Hepatocyte (in vitro differentiated cells): ENCODE measurements at regions not wholly inside any gene's neighbourhood (a gene's known extent, or its start where the extent isn't known, plus 50 kb on each side); places are given as distances from the start of the nearest gene placed in this dataset.

Experiments used
- DNase-seq: peaks from one replicate; pipeline ENCODE4 v3.0.0-alpha.2; 2016; ENCODE audit warnings: low spot score
- H2AFZ ChIP-seq: fragments of 200-600 bp; sonication (generic); 2 replicates; pipeline ENCODE4 v1.6.0; 2016; ENCODE audit warnings: antibody characterized with exemption, mild to moderate bottlenecking
- H3K27ac ChIP-seq: fragments of 200-600 bp; sonication (generic); 2 replicates; pipeline ENCODE4 v1.5.1; 2016; ENCODE audit warnings: mild to moderate bottlenecking
- H3K27me3 ChIP-seq: fragments of 200-600 bp; sonication (generic); 2 replicates; pipeline ENCODE4 v1.6.1; 2016
- H3K36me3 ChIP-seq: fragments of 200-600 bp; sonication (generic); replicated peaks from 2 replicates; pipeline ENCODE4 v1.5.1; 2016; ENCODE audit warnings: low read depth; ENCODE audit not compliant: insufficient read depth
- H3K4me1 ChIP-seq: fragments of 200-600 bp; sonication (generic); 2 replicates; pipeline ENCODE4 v1.5.1; 2016; ENCODE audit warnings: mild to moderate bottlenecking, moderate library complexity; ENCODE audit not compliant: insufficient read depth
- H3K4me2 ChIP-seq: fragments of 200-600 bp; sonication (generic); 2 replicates; pipeline ENCODE4 v1.6.0; 2016
- H3K4me3 ChIP-seq: fragments of 200-600 bp; sonication (generic); 2 replicates; pipeline ENCODE4 v1.5.1; 2016; ENCODE audit warnings: mild to moderate bottlenecking
- H3K79me2 ChIP-seq: fragments of 200-600 bp; sonication (generic); 2 replicates; pipeline ENCODE4 v1.6.0; 2017; ENCODE audit warnings: mild to moderate bottlenecking
- H3K9me2 ChIP-seq: fragments of 200-600 bp; sonication (generic); replicated peaks from 2 replicates; pipeline ENCODE4 v1.6.0; 2017; ENCODE audit warnings: mild to moderate bottlenecking; ENCODE audit not compliant: insufficient read depth
- H3K9me3 ChIP-seq: fragments of 200-600 bp; sonication (generic); 2 replicates; pipeline ENCODE4 v1.5.1; 2016; ENCODE audit warnings: low read depth, mild to moderate bottlenecking
- H4K20me1 ChIP-seq: fragments of 200-600 bp; sonication (generic); 2 replicates; pipeline ENCODE4 v1.6.0; 2016; ENCODE audit warnings: mild to moderate bottlenecking; ENCODE audit not compliant: insufficient read depth, poor library complexity, severe bottlenecking
- EZH2 ChIP-seq: fragments of 200-600 bp; sonication (generic); IDR thresholded peaks from 2 replicates; pipeline ENCODE4 v1.6.1; 2016; ENCODE audit warnings: antibody characterized with exemption, mild to moderate bottlenecking, borderline replicate concordance
- EZH2phosphoT487 ChIP-seq: fragments of 200-600 bp; sonication (generic); IDR thresholded peaks from one replicate; pipeline ENCODE4 v1.6.1; 2018; ENCODE audit warnings: antibody characterized with exemption, mild to moderate bottlenecking, low read depth, moderate library complexity; ENCODE audit not compliant: unreplicated experiment, severe bottlenecking
- WGBS: methylation state at CpG from one replicate; pipeline ENCODE4 v1.1.6; 2016; ENCODE audit warnings: low lambda C conversion rate; ENCODE audit errors: missing lambda C conversion rate; 5-methylcytosine and 5-hydroxymethylcytosine counted together
- TF ChIP-seq, protein P1 (sequence below): fragments of 200-600 bp; sonication (generic); IDR thresholded peaks from 2 replicates; pipeline ENCODE4 v1.5.1; 2016; ENCODE audit warnings: antibody characterized with exemption, mild to moderate bottlenecking; ENCODE audit not compliant: poor library complexity

DNA sequence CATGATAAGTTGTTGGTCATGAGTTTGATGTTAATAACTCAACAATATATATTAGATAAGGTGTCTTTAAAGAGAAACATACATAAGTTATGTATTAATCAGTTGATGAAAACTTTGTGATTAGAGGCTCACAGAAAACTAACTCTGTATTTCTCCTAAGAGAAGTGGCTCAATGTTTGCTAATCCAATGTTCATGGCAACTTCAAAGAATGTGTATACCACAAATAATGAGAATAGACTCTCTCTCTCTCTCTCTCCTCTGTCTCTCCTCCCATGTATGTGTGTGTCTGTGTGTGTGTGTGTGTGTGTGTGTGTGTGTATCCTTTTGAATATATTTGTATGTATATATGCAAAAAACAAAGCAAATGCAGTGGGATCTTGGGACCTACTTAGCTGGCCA lies 1304.9 kb downstream of the MRPL39 start:
- no peaks in the 10 kb centered on the region for H3K79me2 ChIP-seq
- no peaks in the 10 kb centered on the region for H3K36me3 ChIP-seq
- H3K9me3 ChIP-seq = no peaks in the 10 kb centered on the region
- H4K20me1 ChIP-seq = no peaks in the 10 kb centered on the region
- no peaks in the 10 kb centered on the region for H3K9me2 ChIP-seq
- H2AFZ ChIP-seq = no peak overlapping the region
- DNase-seq = no peak
- H3K4me2 ChIP-seq = no peak overlapping the region
- H3K4me1 ChIP-seq = no peaks in the 10 kb centered on the region
- no peak overlapping the region for H3K4me3 ChIP-seq
- H3K27ac ChIP-seq = no peak overlapping the region
- no peak for TF ChIP-seq EZH2phosphoT487
- no peak for TF ChIP-seq EZH2
- TF ChIP-seq, protein P1, sequence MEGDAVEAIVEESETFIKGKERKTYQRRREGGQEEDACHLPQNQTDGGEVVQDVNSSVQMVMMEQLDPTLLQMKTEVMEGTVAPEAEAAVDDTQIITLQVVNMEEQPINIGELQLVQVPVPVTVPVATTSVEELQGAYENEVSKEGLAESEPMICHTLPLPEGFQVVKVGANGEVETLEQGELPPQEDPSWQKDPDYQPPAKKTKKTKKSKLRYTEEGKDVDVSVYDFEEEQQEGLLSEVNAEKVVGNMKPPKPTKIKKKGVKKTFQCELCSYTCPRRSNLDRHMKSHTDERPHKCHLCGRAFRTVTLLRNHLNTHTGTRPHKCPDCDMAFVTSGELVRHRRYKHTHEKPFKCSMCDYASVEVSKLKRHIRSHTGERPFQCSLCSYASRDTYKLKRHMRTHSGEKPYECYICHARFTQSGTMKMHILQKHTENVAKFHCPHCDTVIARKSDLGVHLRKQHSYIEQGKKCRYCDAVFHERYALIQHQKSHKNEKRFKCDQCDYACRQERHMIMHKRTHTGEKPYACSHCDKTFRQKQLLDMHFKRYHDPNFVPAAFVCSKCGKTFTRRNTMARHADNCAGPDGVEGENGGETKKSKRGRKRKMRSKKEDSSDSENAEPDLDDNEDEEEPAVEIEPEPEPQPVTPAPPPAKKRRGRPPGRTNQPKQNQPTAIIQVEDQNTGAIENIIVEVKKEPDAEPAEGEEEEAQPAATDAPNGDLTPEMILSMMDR = no peak
- H3K27me3 ChIP-seq = no peaks in the 10 kb centered on the region

- H3K9me3 ChIP-seq = no peaks in the 10 kb centered on the region
- H3K4me1 ChIP-seq = no peaks in the 10 kb centered on the region
- H3K9me2 ChIP-seq = no peaks in the 10 kb centered on the region
- H3K36me3 ChIP-seq = no peaks in the 10 kb centered on the region
- H4K20me1 ChIP-seq = no peaks in the 10 kb centered on the region
- no peak for TF ChIP-seq EZH2phosphoT487
- TF ChIP-seq EZH2 = no peak
- TF ChIP-seq, protein P1 = no peak
- no peak overlapping the region for H3K4me3 ChIP-seq
- no peaks in the 10 kb centered on the region for H3K79me2 ChIP-seq
- no peak overlapping the region for H3K27ac ChIP-seq
- WGBS = 90% methylated on average over 1 of the region's 1 CpG
- no peak overlapping the region for H2AFZ ChIP-seq
- H3K27me3 ChIP-seq = no peaks in the 10 kb centered on the region
- H3K4me2 ChIP-seq = no peak overlapping the region
- no peak for DNase-seq
These were observed 1309.2 kb downstream of the MRPL39 start for GRCh38 chr21:24298040-24298439.

- Histone ChIP-seq H3K4me3 (no peak overlapping the region), H3K9me3 (no peaks in the 10 kb centered on the region), H3K27ac (no peak overlapping the region), H3K79me2 (no peaks in the 10 kb centered on the region), H3K9me2 (no peaks in the 10 kb centered on the region), H3K4me2 (no peak overlapping the region), H3K27me3 (no peaks in the 10 kb centered on the region), H4K20me1 (no peaks in the 10 kb centered on the region), H3K36me3 (no peaks in the 10 kb centered on the region), H2AFZ (no peak overlapping the region), H3K4me1 (no peaks in the 10 kb centered on the region)
- no peak for TF ChIP-seq EZH2
- no peak for TF ChIP-seq EZH2phosphoT487
- TF ChIP-seq, protein P1 = no peak
- 34% methylated on average over 2 of the region's 2 CpGs for WGBS
- DNase-seq = no peak
These were observed 1313.1 kb downstream of the MRPL39 start for GRCh38 chr21:24294171-24294570.

DNA sequence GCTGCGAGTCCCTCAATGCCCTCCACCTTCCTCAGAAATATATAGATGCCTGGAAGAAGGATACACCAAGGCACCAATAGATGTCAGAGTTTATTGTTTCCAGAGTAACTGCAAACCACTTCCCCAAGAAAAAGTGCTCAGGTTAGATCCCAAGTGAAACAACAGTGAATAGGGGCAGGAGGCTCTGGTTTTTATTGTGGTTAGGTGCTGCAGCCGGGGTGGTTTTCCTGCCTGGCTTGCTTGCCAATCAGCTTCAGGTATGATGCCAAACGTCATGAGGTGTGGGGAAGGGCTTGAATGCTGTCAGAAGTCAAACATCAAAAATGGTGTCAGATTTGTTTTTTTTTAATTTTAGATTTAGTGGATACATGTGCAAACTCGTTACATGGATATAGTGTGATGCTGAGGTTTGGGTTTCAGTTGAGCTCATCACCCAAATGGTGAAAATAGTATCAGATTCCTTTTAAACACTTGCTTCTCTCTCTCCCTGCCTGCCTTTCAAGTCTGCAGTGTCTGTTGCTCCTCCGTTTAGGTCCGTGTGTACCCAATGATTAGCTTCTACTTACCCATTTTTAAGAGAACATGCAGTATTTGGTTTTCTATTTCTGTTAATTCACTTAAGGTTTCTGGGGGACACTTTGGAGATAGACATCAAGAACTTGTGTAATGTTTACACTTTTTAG lies 1317.0 kb downstream of the MRPL39 start:
- WGBS = 49% methylated on average over 6 of the region's 6 CpGs
- no peak overlapping the region for H3K27ac ChIP-seq
- no peak overlapping the region for H3K4me3 ChIP-seq
- no peaks in the 10 kb centered on the region for H3K79me2 ChIP-seq
- no peaks in the 10 kb centered on the region for H3K36me3 ChIP-seq
- no peak for TF ChIP-seq EZH2phosphoT487
- TF ChIP-seq, protein P1 = no peak
- TF ChIP-seq EZH2 = no peak
- no peaks in the 10 kb centered on the region for H3K4me1 ChIP-seq
- no peaks in the 10 kb centered on the region for H4K20me1 ChIP-seq
- H2AFZ ChIP-seq = no peak overlapping the region
- no peaks in the 10 kb centered on the region for H3K9me3 ChIP-seq
- H3K9me2 ChIP-seq = no peaks in the 10 kb centered on the region
- H3K27me3 ChIP-seq = no peaks in the 10 kb centered on the region
- DNase-seq = no peak
- no peak overlapping the region for H3K4me2 ChIP-seq
